PFSK-1 (cell line): ENCODE measurements at regions not wholly inside any gene's neighbourhood (a gene's known extent, or its start where the extent isn't known, plus 50 kb on each side); places are given as distances from the start of the nearest gene placed in this dataset.

Experiments used
- FOXP2 ChIP-seq: optimal IDR thresholded peaks from 2 replicates; pipeline ENCODE3; 2011; ENCODE audit warnings: borderline replicate concordance, control low read depth, inconsistent platforms; ENCODE audit not compliant: insufficient read depth; ENCODE audit errors: extremely low read length, extremely low read depth
- POLR2AphosphoS5 ChIP-seq: IDR thresholded peaks from 2 replicates; pipeline ENCODE4 v1.6.1; 2012; ENCODE audit warnings: low read depth, mild to moderate bottlenecking, control low read depth, low read length, moderate library complexity
- REST ChIP-seq, 2 experiments: IDR thresholded peaks; 2 replicates each; pipeline versions ENCODE4 v1.6.1 to v1.8.0; 2011 to 2012; ENCODE audit warnings: low read depth in 2 of 2, low read length in 2 of 2, control low read depth in 1 of 2, inconsistent platforms in 1 of 2, mild to moderate bottlenecking in 1 of 2, moderate library complexity in 1 of 2; ENCODE audit not compliant: insufficient read depth in 1 of 2
- SIN3A ChIP-seq: IDR thresholded peaks from 2 replicates; pipeline ENCODE4 v1.6.1; 2012; ENCODE audit warnings: mild to moderate bottlenecking, low read length, moderate library complexity, borderline replicate concordance; ENCODE audit not compliant: insufficient read depth
- TAF1 ChIP-seq: IDR thresholded peaks from 2 replicates; pipeline ENCODE4 v1.6.1; 2012; ENCODE audit warnings: low read length, control low read depth, borderline replicate concordance; ENCODE audit not compliant: insufficient read depth

GRCh38 chr4:22962295-22962694 lies 269.6 kb downstream of the GBA3 start:
- no peak for TF ChIP-seq POLR2AphosphoS5
- TF ChIP-seq FOXP2, result no peak
- no peak for TF ChIP-seq SIN3A
- no peak for TF ChIP-seq REST (IDR thresholded peaks at IDR 0.05; ENCODE audit: insufficient read depth in 1 of 2, low read depth in 2 of 2, low read length in 2 of 2)
- no peak for TF ChIP-seq TAF1
